HG02840 (cell line): ENCODE measurements at regions not wholly inside any gene's neighbourhood (a gene's known extent, or its start where the extent isn't known, plus 50 kb on each side); places are given as distances from the start of the nearest gene placed in this dataset.
"Not testable (repeated sequence)": the region's sequence is repeated elsewhere in the genome, so short reads cannot be mapped to it uniquely, and the experiment has no call there.

Experiments used
- ATAC-seq: cut with Tn5 transposase; IDR thresholded peaks from one replicate; pipeline ENCODE4 v1.9.1; 2021; ENCODE audit warnings: mild to moderate bottlenecking, moderate library complexity, moderate number of reproducible peaks; ENCODE audit not compliant: unreplicated experiment, low FRiP score

- no peak for ATAC-seq
These were observed 231.1 kb upstream of the ZNF804A start for GRCh38 chr2:184367211-184367610.

- no peak for ATAC-seq
These were observed 229.0 kb upstream of the ZNF804A start for GRCh38 chr2:184369307-184369706.

- no peak for ATAC-seq
These were observed 227.4 kb upstream of the ZNF804A start for GRCh38 chr2:184370954-184371353.

- no peak for ATAC-seq
These were observed 226.7 kb upstream of the ZNF804A start for GRCh38 chr2:184371641-184372040.

GRCh38 chr2:184372484-184372883, 225.8 kb upstream of the ZNF804A start:
- ATAC-seq: no peak

GRCh38 chr2:184394642-184395041, 203.7 kb upstream of the ZNF804A start:
- ATAC-seq: no peak

- no peak for ATAC-seq
These were observed 195.9 kb upstream of the ZNF804A start for GRCh38 chr2:184402381-184402780.

- not testable (repeated sequence) for ATAC-seq
These were observed 191.2 kb upstream of the ZNF804A start for GRCh38 chr2:184407041-184407630.

- no peak for ATAC-seq
These were observed 188.2 kb upstream of the ZNF804A start for GRCh38 chr2:184410160-184410559.

- ATAC-seq: no peak
These were observed 185.1 kb upstream of the ZNF804A start for GRCh38 chr2:184413221-184413620.

GRCh38 chr2:184413671-184414229, 184.6 kb upstream of the ZNF804A start:
- no peak for ATAC-seq

GRCh38 chr2:184416146-184416913, 182.0 kb upstream of the ZNF804A start:
- no peak for ATAC-seq

- no peak for ATAC-seq
These were observed 178.6 kb upstream of the ZNF804A start for GRCh38 chr2:184419744-184420143.

GRCh38 chr2:184421456-184421855, 176.9 kb upstream of the ZNF804A start:
- ATAC-seq: not testable (repeated sequence)

- ATAC-seq: no peak
These were observed 173.2 kb upstream of the ZNF804A start for GRCh38 chr2:184425083-184425482.

GRCh38 chr2:184444217-184444616, 154.1 kb upstream of the ZNF804A start:
- peak; percentile 97 for ATAC-seq

GRCh38 chr2:184444623-184445223, 153.6 kb upstream of the ZNF804A start:
- ATAC-seq: peak; percentile 38

GRCh38 chr2:184449760-184450159, 148.6 kb upstream of the ZNF804A start:
- ATAC-seq: no peak

- ATAC-seq: no peak
These were observed 145.4 kb upstream of the ZNF804A start for GRCh38 chr2:184452907-184453306.

GRCh38 chr2:184455624-184456023, 142.7 kb upstream of the ZNF804A start:
- no peak for ATAC-seq

GRCh38 chr2:184456693-184457092, 141.6 kb upstream of the ZNF804A start:
- not testable (repeated sequence) for ATAC-seq
